ENCODE measurements at regions not wholly inside any gene's neighbourhood (a gene's known extent, or its start where the extent isn't known, plus 50 kb on each side); places are given as distances from the start of the nearest gene placed in this dataset.

DNA sequence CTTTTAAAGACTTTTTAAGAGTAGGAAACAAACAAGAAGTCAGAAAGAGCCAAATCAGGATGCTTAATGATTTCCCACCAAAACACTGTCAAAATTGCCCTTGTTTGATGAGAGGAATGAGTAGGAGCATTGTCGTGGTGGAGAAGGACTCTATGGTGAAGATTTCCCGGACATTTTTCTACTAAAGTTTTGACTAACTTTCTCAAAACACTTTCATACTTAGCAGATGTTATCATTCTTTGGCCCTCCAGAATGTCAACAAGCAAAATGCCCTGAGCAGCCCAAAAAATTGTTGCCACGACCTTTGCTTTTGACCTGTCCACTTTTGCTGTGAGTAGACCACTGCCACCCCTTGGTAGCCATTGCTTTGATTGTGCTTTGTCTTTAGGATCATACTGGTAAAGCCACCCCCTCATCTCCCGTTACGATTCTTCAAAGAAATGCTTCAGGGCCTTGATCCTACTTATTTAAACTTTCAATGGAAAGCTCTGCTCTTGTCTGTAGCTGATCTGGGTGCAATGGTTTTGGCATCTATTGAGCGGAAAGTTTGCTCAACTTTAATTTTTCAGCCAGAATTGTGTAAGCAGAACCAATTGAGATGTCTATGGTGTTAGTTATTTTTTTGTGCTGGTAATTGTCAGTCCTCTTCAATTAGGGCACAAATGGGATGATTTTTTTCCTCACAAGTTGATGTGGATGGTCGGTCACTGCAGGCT is 67.2 kb downstream of the ADM start:
- Mint-ChIP-seq H3K4me1 (ENCODE audit: low read depth) (peaks cover 14% of the 10 kb centered on the region), H3K9me3 (ENCODE audit: low read depth) (no peaks in the 10 kb centered on the region), H3K27ac (ENCODE audit: unreplicated experiment) (no peak overlapping the region), H3K36me3 (ENCODE audit: low read depth) (no peaks in the 10 kb centered on the region), H3K4me3 (ENCODE audit: unreplicated experiment) (no peak overlapping the region), H3K27me3 (ENCODE audit: low read depth) (no peaks in the 10 kb centered on the region)
- DNase-seq (ENCODE audit: low spot score): no peak
- TF ChIP-seq CTCF (IDR thresholded peaks at IDR 0.05): no peak

DNA sequence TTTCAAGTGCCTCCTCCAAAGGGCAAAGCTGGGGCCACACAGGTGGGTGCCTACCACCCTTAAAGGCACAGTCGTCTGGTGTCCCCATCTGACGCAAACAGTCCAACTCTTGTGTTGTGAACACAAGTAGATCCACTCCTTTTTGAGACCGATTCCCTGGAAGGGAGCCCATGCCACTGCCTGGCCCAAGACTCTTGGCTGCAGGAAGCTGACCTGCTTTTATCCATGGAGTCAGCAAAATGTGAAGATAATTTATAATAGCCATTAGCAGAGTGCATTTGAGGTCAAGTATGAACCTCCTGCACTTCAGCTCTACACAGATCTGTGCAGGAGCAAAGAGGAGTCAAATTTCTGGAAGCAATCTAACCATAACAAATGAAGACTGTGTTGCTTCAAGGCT is 68.5 kb downstream of the ADM start:
- Mint-ChIP-seq H3K36me3 (ENCODE audit: low read depth) (no peaks in the 10 kb centered on the region), H3K4me3 (ENCODE audit: unreplicated experiment) (no peak overlapping the region), H3K27ac (ENCODE audit: unreplicated experiment) (no peak overlapping the region), H3K4me1 (ENCODE audit: low read depth) (peaks cover 14% of the 10 kb centered on the region), H3K27me3 (ENCODE audit: low read depth) (no peaks in the 10 kb centered on the region), H3K9me3 (ENCODE audit: low read depth) (no peaks in the 10 kb centered on the region)
- TF ChIP-seq CTCF (IDR thresholded peaks at IDR 0.05): no peak
- DNase-seq (ENCODE audit: low spot score): no peak

- TF ChIP-seq CTCF (IDR thresholded peaks at IDR 0.05): no peak
- Mint-ChIP-seq H3K4me3 (ENCODE audit: unreplicated experiment) (no peak overlapping the region), H3K4me1 (ENCODE audit: low read depth) (peaks cover 18% of the 10 kb centered on the region), H3K9me3 (ENCODE audit: low read depth) (no peaks in the 10 kb centered on the region), H3K27me3 (ENCODE audit: low read depth) (no peaks in the 10 kb centered on the region), H3K27ac (ENCODE audit: unreplicated experiment) (no peak overlapping the region), H3K36me3 (ENCODE audit: low read depth) (no peaks in the 10 kb centered on the region)
- DNase-seq (ENCODE audit: low spot score): no peak
Observed at GRCh38 chr11:10373929-10374328, 69.1 kb downstream of the ADM start.

- no peaks in the 10 kb centered on the region for H3K9me3 Mint-ChIP-seq (ENCODE audit: low read depth)
- no peaks in the 10 kb centered on the region for H3K36me3 Mint-ChIP-seq (ENCODE audit: low read depth)
- H3K4me3 Mint-ChIP-seq (ENCODE audit: unreplicated experiment): no peak overlapping the region
- peaks cover 22% of the 10 kb centered on the region for H3K4me1 Mint-ChIP-seq (ENCODE audit: low read depth)
- no peak for DNase-seq (ENCODE audit: low spot score)
- H3K27me3 Mint-ChIP-seq (ENCODE audit: low read depth): no peaks in the 10 kb centered on the region
- H3K27ac Mint-ChIP-seq (ENCODE audit: unreplicated experiment): no peak overlapping the region
- no peak for TF ChIP-seq CTCF (IDR thresholded peaks at IDR 0.05)
Observed at GRCh38 chr11:10374386-10374785, 69.5 kb downstream of the ADM start.

DNA sequence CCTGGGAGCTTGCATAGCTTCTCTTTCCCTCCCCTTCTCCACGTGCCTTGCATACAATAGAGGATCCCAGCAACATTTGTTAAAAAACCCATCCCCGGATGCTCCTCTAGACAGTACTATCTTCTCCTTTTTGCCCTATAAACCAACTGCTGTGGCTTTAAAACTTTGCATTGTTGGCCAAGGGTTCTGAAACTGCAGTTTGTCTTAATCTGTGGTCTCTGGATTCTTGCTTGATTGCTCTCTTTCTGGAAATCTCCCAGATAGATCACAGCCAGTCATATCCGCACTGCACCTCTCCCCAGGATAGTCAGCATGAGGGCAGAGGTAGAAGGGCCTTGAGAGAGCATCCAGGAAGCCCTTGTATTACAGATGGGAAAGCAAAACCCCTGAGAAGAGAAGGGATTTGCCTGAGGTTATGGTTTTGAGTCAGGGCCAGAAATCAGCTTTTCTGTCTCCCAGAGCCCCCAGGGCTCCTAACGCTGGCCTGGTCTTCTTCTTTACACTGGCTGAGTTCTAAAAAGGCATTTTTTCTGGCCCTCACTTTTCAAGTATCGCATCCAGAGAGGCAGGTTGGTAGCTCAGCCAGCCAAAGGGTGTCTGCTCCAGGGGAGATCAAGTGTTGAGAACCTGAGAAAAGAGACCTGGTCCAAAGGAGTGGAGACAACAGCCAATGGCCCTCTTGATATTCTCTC is 70.6 kb downstream of the ADM start:
- TF ChIP-seq CTCF (IDR thresholded peaks at IDR 0.05): no peak
- H3K27ac Mint-ChIP-seq (ENCODE audit: unreplicated experiment): no peak overlapping the region
- H3K36me3 Mint-ChIP-seq (ENCODE audit: low read depth): no peaks in the 10 kb centered on the region
- H3K27me3 Mint-ChIP-seq (ENCODE audit: low read depth): no peaks in the 10 kb centered on the region
- no peaks in the 10 kb centered on the region for H3K9me3 Mint-ChIP-seq (ENCODE audit: low read depth)
- no peak for DNase-seq (ENCODE audit: low spot score)
- no peak overlapping the region for H3K4me3 Mint-ChIP-seq (ENCODE audit: unreplicated experiment)
- H3K4me1 Mint-ChIP-seq (ENCODE audit: low read depth): peaks cover 32% of the 10 kb centered on the region
